ENCODE measurements at regions not wholly inside any gene's neighbourhood (a gene's known extent, or its start where the extent isn't known, plus 50 kb on each side); places are given as distances from the start of the nearest gene placed in this dataset.
"Not testable (repeated sequence)": the region's sequence is repeated elsewhere in the genome, so short reads cannot be mapped to it uniquely, and the experiment has no call there.

DNA sequence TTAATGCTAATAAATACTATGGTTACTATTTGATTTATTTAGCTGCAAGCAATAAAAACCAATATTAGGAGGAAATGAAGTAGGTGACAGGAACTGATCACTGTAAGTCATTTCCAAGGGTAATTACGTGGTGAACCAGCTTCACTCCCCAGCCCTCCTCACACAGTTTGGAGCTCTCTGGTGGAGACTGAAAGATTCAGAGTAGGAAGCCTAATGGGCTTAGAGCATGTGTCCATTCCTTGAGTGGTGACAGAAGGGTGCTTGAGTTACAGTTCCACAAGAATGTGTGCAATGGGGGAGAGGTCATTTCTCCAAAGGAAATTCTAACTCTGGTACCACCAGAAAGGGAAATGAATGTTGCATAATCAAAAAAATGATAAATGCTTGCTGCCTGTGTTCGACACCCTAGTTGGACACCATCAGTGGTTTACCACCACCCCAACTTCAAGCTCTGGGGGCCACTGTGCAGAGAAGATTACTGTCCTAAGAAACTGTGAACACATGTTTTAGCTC lies 285.1 kb upstream of the MMADHC start:
- in situ Hi-C loops (cut with HindIII; ENCODE audit: low sequenced_read_pairs), result no loop called here
- peak; percentile 38 for DNase-seq (ENCODE audit: low spot score)

DNA sequence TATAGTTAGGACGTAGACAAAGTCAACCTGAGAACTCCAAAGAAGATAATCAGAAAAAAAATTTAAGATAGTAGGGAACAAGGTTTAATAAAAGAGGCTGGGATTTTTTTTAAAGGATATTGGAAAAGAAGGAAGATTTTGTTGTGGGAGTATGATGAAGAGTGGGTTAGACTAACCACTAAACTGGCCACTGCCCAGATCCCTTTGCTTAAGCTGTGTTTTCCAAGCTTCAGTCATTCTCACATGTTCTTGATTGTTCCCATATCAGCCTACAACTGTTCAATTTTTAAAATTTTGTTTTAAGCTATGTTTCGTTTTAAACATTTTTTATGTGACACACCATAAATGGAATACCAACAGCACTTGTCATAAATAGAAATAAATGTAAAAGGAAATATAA lies 284.5 kb upstream of the MMADHC start:
- DNase-seq (ENCODE audit: low spot score), result no peak
- in situ Hi-C loops (cut with HindIII; ENCODE audit: low sequenced_read_pairs), result no loop called here

DNA sequence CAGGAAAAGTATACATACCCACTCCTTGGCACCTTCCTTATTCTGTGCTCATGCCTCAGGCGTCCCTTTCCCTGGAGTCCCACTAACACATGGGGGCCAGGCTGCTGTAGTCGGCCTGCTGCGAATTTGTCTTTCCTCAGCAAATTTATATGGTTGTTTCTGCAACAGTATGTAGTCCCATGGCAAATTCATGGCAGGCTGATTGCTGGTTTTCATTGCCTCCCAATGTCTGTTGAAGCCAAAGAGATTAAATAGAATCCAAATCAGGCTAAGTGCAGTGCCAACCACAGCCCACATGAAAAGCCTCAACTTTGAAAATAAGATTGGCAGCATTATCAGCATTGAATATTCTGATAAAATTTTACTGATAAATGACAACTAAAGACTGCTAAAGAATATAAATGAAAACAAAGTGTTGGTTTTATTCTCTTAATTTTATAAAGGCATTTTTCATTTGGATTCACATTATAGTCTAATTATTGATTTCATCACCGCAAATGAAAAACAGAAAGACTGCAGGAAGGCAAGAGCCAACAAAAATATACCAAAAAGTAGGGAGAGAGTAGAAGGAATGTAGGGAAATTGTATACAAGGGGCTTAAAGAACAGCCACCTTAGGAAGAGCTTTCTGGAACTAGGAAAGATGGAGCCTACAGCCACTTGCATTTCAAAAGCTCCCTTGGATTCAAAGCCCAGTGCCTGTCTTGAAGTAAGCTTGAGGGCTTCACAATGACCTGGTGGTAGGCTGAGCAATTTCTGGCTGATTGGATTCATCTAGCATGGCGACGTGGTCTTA lies 283.7 kb upstream of the MMADHC start:
- in situ Hi-C loops (cut with HindIII; ENCODE audit: low sequenced_read_pairs), result no loop called here
- DNase-seq (ENCODE audit: low spot score), result no peak

DNA sequence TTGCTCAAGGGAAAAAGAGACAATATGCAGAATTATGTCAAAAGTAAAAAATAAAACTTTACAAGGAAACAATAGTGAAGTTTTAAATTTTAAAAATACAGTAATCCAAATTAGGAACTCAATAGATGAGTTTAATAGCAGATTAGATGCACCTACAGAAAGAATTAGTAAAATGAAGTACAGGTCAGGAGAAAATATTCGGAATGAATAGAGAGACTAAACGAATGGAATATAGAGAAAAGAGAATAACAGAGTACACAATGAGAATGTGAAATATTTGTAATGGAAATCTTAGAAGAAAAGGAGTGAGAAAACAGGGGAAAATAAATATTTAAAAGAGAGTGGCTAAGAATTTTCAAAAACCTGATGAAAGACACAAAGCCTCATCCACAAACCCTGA lies 275.7 kb upstream of the MMADHC start:
- in situ Hi-C loops (cut with HindIII; ENCODE audit: low sequenced_read_pairs), result no loop called here

DNA sequence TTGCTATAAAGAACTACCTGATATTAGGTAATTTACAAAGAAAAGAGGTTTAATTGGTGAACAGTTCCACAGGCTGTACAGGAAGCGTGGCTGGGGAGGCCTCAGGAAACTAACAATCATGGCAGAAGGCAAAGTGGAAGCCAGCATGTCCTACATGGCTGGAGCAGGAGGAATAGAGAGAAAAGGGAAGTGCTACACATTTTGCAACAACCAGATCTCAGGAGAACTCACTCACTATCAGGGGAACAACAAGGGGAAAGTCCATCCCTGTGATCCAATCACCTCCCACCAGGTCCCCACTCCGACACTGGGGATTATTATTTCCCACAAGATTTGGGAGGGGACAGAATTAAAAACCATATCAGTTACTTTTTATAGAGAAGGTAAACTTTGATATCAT lies 273.5 kb upstream of the MMADHC start:
- in situ Hi-C loops (cut with HindIII; ENCODE audit: low sequenced_read_pairs), result no loop called here
- no peak for DNase-seq (ENCODE audit: low spot score)

More for the DNA sequence above, 275.7 kb upstream of the MMADHC start:
- no peak for DNase-seq (ENCODE audit: low spot score)

DNA sequence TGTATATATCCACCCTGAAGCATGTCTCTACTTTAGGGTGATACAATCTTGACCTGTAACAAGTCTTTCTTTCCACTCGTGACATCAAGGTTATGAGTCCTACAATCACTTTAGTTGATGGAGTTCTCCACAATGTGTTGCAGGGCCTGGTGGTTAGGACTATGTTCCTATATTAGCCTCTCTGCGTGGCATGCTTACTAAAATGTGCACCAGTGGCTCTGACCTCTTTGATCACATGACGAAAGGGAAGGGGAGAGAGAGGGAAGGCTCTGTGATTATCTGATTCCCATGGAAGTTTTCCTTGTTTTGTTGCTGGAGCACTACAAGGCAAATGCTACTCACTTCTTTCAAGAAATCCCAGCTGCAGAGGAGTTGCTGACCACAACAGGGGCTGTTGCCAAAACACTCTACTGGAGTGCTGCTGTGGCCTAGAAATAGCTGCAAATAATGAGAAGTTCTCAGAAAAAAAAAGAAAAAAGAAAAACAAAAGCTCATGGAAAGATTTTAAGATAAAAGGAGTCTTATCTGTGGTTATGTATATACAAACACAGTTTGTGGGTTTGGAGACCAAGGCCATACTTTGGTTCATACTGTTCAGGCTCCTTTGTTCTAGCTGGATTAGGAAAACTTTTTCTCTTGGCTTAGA lies 272.8 kb upstream of the MMADHC start:
- DNase-seq (ENCODE audit: low spot score), result no peak
- in situ Hi-C loops (cut with HindIII; ENCODE audit: low sequenced_read_pairs), result no loop called here

DNA sequence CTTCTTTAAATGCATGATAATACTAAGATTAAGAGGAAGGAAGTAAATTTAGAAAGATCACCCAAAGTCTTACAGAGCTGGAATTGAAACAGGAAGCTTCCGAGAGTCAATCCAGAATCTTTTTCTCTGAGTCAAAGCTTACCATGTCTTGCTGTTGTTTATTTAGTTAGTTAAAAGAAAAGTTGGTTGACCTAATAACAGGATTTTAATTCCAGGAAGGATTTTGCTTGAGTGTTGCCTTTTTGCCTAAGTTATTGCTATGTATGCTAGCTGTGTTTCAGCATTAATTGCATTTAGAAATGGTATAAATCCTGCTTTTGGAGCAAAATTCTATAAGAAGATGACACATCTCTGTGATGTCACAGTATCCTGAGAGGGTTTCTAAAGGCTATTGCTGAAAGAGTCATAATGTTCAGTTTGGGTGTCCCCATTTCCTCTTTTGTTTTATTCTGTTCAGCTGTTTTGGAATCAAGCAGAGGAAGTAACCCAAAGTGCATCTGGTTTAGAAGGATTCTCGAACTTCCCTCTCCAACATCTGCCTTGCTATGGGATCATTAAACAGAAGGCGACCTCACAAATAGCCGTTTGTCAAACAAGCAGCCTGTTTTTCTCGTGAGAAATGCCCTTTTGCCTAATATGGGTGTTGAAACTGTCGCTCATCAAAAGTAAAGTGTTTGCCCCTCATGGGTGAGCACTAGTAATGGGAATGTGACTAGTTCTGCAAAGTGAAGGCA lies 271.5 kb upstream of the MMADHC start:
- in situ Hi-C loops (cut with HindIII; ENCODE audit: low sequenced_read_pairs), result no loop called here
- DNase-seq (ENCODE audit: low spot score), result peak; percentile 9

DNA sequence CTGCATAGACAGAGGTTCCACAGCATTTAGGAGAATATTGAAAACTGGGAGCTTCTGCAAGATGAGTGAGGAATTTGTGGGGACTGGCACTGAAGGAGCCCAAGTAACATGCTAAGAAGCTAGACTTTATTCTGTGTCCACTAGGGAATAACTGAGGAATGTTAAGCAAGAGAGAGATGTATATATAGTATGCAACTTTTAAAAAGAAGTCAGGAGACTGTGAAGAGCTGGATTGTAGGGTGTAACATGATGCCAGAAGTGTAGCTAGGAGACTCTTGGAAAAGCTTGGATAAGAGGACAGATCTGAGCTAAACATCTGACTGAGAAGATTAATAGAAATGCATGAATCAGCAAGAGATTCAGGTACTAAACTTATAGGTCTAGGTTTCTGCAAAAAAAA lies 270.6 kb upstream of the MMADHC start:
- in situ Hi-C loops (cut with HindIII; ENCODE audit: low sequenced_read_pairs), result no loop called here
- no peak for DNase-seq (ENCODE audit: low spot score)

DNA sequence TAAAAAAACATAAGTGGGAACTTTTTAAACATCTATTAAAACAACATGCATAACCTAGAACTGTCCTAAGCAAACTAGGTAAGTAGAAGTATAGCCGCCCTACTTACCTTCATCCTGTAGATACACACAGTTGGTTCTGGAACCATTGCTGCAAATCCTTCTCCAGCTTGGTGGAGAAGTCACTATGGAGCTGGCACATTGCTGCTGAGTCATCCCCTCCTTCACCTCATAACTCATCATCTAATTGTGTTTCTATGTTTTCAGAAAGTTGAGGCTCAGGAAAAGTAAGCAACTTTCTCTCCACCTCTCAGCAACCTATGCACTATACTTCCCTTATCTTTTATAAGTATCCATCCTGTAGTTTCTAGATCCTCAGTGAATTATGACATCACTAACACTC lies 269.8 kb upstream of the MMADHC start:
- no peak for DNase-seq (ENCODE audit: low spot score)
- in situ Hi-C loops (cut with HindIII; ENCODE audit: low sequenced_read_pairs), result no loop called here

DNA sequence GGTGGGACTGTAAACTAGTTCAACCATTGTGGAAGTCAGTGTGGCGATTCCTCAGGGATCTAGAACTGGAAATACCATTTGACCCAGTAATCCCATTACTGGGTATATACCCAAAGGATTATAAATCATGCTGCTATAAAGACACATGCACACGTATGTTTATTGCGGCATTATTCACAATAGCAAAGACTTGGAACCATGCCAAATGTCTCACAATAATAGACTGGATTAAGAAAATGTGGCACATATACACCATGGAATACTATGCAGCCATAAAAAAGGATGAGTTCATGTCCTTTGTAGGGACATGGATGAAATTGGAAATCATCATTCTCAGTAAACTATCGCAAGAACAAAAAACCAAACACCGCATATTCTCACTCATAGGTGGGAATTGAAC lies 268.3 kb upstream of the MMADHC start:
- in situ Hi-C loops (cut with HindIII; ENCODE audit: low sequenced_read_pairs); DNase-seq (ENCODE audit: low spot score): not testable (repeated sequence)

DNA sequence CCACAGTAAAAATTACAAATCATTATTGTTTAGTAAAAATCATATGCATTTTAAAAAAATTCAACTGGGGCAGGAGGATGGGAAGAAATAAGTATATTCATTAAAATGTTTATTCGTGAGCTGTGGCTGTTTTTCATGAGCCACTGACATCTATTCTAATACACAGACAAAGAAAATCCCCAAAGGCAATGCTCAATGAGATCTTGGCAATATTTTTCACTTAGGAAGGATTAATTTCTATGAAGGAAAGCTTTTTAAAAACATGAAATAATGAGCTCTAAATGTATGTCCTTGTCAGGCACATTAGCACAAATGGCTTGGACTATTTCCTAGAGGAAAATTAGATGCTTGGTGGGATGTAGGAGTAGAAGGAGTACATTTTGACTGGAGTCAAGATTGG lies 262.0 kb upstream of the MMADHC start:
- no peak for DNase-seq (ENCODE audit: low spot score)
- in situ Hi-C loops (cut with HindIII; ENCODE audit: low sequenced_read_pairs), result no loop called here

DNA sequence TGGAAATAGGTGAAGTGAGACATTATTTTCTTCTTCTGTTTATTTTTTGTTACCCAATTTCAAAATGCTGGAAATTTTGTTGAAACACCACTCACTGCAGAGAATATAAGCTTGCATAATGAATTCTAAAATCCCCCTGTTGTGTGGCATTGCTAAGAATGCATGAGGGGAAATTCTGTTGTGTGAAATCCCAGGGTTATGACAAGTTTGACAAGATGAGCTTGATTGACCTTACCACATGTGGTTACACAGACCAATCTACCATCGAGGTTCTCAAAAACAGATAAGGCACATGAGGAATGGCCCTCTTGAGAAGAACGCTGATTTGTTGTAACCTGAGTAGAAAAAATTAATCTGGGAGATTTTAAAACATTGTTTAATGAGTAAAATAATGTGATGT lies 261.6 kb upstream of the MMADHC start:
- in situ Hi-C loops (cut with HindIII; ENCODE audit: low sequenced_read_pairs), result no loop called here
- no peak for DNase-seq (ENCODE audit: low spot score)

DNA sequence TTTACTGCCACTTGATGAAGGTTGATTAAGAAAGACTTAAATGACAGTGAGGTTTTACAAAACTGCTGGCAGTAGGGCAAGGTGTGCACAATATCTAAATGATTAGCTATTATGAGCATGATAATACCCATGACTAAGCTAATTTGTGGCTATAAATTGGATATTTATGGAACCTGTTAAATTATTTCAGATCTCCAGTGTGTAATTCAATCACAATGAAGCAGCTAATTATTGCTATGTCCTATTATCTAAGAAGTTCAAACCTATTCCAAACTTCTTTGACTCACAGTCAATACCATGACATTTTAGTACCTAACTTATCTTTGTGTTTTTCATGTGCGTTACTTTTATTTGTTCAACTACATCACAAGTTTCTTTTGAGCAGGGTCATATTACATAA lies 253.8 kb upstream of the MMADHC start:
- no peak for DNase-seq (ENCODE audit: low spot score)
- in situ Hi-C loops (cut with HindIII; ENCODE audit: low sequenced_read_pairs), result no loop called here

DNA sequence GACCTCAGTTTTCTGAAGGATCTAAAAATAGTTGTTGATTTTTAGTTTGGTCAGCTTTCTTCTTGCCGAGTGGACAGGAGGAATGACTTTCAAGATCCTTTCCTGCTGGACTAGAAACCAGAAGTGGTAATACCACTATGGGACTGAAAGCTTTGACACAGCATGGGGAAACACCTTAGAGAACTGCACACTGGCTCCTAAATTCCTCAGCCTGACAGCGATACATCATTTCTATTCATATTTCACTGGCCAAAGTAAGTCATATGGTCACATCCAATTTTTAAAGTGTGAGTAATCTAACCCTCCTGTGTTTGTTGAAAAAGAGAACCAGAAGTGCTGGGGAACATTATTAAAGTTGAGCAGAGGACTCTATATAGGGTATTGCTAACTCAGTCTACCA lies 244.7 kb upstream of the MMADHC start:
- no peak for DNase-seq (ENCODE audit: low spot score)
- in situ Hi-C loops (cut with HindIII; ENCODE audit: low sequenced_read_pairs), result no loop called here

DNA sequence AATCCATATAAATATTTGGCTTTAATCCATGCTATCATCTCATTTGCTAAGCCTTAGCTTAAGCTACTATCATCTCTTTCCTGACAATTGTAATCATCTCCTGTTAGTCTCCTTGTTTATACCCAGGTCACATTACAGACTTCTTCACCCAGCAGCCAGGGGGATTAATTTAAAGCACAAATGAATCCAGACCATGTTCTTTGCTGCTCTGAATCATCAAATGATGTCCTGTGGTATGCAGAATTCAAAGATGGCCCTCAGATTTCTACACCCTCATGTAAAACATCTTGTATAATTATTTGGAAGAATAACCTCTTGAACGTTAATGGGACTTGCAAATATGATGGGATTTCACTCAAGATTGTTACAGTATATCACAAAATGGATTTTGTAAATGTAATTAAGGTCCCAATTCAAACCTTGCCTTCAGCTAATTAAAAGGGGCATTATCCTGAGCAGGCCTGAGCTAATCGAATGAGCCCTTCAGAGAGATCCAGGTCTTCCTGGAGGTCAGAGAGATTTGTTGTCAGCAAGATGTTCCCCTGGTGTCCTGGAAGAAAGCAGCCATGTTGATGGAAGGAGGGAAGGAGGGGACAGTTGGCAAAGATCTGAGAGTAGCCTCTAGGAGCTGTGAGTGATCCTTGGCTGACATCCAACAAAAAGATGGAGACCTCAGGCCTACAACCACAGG lies 241.1 kb upstream of the MMADHC start:
- DNase-seq (ENCODE audit: low spot score), result no peak
- in situ Hi-C loops (cut with HindIII; ENCODE audit: low sequenced_read_pairs), result no loop called here

DNA sequence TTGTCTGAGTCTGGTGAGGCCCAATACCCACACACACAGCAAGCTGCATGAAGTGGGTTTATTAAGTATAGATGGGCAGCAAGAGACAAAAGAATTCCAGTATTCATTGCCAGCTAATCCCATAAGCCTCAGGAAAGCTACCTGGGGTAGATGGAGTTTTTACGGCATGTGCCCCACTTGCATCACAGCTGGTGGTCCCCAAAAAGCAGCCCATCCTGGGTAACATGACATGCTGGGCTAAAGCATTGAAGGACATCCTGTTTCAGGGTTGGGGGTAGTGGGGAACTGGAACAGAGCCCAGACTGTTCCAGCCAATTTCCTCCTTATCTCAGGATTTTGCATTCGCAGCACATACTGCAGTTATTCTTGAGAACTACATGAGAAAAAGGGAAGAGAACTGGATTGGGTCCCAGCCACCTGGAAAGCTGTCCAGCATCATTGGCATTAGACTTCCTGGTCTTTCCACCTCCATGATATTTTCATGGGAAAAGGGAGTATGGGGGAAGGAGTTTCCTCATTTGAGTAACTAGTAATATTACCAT lies 240.1 kb upstream of the MMADHC start:
- in situ Hi-C loops (cut with HindIII; ENCODE audit: low sequenced_read_pairs), result no loop called here
- DNase-seq (ENCODE audit: low spot score), result peak; percentile 11

DNA sequence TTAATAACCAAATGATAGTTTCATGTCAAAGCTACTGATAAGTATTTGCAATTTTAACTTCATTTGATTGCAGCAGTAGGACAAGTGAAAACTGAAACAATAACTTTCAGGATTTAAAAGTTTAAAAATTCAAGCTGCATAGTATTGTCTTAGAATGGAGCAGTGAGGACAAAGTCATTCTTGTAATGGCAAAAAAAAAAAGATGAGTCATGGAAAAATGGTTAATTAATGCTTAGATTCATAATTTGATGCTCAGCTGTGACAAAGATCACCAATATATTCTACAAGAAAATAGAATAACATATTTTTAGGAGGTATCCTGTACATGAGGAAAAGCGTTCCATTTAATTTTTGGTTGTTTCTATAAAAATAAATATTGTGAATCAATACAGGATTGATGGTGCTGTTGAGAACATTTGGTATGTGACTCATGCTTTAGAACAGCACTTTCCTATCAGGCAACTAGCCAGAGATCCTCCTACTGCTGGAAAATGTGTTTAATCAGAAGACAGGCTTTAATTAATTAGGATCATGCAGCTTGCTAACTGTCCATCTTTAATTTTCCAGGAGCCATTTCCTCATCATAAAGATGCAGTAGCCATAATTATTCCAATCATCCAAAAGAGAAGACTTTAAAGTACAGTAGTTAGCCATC lies 239.0 kb upstream of the MMADHC start:
- in situ Hi-C loops (cut with HindIII; ENCODE audit: low sequenced_read_pairs), result no loop called here
- no peak for DNase-seq (ENCODE audit: low spot score)

DNA sequence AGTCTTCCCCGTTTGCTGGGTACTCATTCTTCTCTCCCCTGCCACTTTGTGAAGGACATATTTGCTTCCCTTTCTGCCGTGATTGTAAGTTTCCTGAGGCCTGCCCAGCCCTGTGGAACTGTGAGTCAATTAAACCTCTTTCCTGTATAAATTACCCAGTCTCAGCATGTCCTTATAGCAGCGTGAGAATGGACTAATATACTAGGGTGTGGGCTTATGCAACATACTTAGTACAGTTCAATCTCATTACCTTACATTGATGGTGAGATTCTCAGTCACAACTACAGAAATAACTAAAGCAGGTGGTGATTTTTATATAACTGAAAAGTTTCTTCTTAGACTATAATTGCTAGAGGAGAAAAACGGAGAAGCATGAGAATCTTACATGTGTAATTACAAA lies 237.9 kb upstream of the MMADHC start:
- in situ Hi-C loops (cut with HindIII; ENCODE audit: low sequenced_read_pairs), result no loop called here
- DNase-seq (ENCODE audit: low spot score), result no peak

DNA sequence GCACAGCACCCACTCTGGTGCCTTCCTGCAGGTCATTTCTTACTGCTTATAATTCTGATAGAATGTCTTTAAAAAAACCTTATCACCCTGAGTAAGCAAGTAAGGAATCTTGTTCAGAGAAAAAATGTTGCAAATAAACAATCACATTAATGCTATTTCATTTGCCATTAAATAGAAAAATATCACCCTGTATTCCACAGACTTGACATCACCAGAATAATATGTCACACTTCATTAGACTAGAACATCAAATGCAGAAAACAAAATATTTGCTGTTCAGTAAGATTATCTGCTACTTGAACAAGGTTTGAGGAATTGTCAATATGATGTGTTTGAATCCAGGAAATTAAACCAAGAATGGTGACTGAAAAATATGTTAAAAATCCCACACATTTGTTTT lies 236.6 kb upstream of the MMADHC start:
- DNase-seq (ENCODE audit: low spot score), result no peak
- in situ Hi-C loops (cut with HindIII; ENCODE audit: low sequenced_read_pairs), result no loop called here
